ENCODE measurements at regions not wholly inside any gene's neighbourhood (a gene's known extent, or its start where the extent isn't known, plus 50 kb on each side); places are given as distances from the start of the nearest gene placed in this dataset.
A peak's percentile ranks its signal among the peaks of the same experiment; 100 is the strongest.

GRCh38 chr17:77475016-77475976 lies 334.5 kb downstream of the SEC14L1 start:
- Histone ChIP-seq H3K36me3 (ENCODE audit: control insufficient read depth, insufficient read depth, low read length) (no peaks in the 10 kb centered on the region), H3K27me3 (ENCODE audit: control insufficient read depth, insufficient read depth, low read length) (no peaks in the 10 kb centered on the region), H3K4me1 (ENCODE audit: control insufficient read depth, insufficient read depth, low read length) (peaks cover 76% of the 10 kb centered on the region), H3K4me3 (ENCODE audit: low read length) (no peak overlapping the region), H3K9me3 (ENCODE audit: control insufficient read depth, low read length) (no peaks in the 10 kb centered on the region), H3K9ac (ENCODE audit: low read length) (no peak overlapping the region)

DNA sequence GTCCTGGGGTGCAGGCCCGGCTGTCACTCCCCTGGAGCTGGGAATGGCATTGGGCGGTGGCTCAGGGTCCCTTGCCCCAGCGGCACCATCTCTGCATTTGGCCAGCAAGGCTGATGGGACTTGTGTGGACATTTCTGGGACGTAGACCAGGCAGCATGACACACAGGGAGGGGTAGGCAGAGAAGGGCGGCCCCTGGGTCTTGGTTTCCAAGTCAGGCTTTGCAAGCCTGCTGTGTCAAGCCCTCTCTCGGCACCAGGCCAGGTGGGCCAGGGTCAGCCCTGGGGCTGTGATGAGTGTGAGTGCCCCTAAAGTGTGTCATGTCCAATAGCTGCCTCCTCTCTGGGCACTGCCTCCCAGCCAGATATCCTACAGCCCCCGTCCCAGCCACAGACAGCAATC lies 335.2 kb downstream of the SEC14L1 start:
- no peaks in the 10 kb centered on the region for H3K36me3 ChIP-seq (ENCODE audit: control insufficient read depth, insufficient read depth, low read length)
- H3K4me3 ChIP-seq (ENCODE audit: low read length), result no peak overlapping the region
- H3K9ac ChIP-seq (ENCODE audit: low read length), result peak overlapping the region; percentile 17
- H3K4me1 ChIP-seq (ENCODE audit: control insufficient read depth, insufficient read depth, low read length), result peaks cover 69% of the 10 kb centered on the region
- H3K9me3 ChIP-seq (ENCODE audit: control insufficient read depth, low read length), result no peaks in the 10 kb centered on the region
- H3K27me3 ChIP-seq (ENCODE audit: control insufficient read depth, insufficient read depth, low read length), result no peaks in the 10 kb centered on the region

DNA sequence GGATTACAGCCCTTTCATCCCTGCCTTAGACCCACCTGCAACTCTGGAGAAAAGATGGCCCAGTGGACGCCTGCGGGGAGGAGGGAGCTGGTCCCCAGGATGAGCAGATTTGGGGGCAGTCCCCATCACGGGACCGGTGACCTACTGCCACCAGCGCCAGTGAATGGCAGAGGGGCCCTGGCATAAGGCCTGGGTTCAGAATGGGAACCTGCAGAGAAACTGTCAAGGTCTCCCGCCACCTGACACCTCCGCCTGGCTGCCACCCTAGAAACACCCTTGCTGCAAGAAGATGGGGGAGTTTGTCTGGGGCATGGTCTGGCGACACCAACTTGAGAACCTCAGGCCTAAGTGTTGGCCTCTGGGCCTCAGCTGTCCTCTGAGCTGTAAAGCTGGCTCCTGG lies 335.7 kb downstream of the SEC14L1 start:
- H3K4me1 ChIP-seq (ENCODE audit: control insufficient read depth, insufficient read depth, low read length), result peaks cover 64% of the 10 kb centered on the region

GRCh38 chr17:77476931-77477805 lies 336.4 kb downstream of the SEC14L1 start:
- Histone ChIP-seq H3K4me3 (ENCODE audit: low read length) (no peak overlapping the region), H3K36me3 (ENCODE audit: control insufficient read depth, insufficient read depth, low read length) (no peaks in the 10 kb centered on the region), H3K4me1 (ENCODE audit: control insufficient read depth, insufficient read depth, low read length) (peaks cover 57% of the 10 kb centered on the region), H3K27me3 (ENCODE audit: control insufficient read depth, insufficient read depth, low read length) (no peaks in the 10 kb centered on the region), H3K9me3 (ENCODE audit: control insufficient read depth, low read length) (no peaks in the 10 kb centered on the region), H3K9ac (ENCODE audit: low read length) (peak overlapping the region; percentile 11)

More for the DNA sequence above, 335.7 kb downstream of the SEC14L1 start:
- Histone ChIP-seq H3K9ac (ENCODE audit: low read length) (peak overlapping the region; percentile 17), H3K27me3 (ENCODE audit: control insufficient read depth, insufficient read depth, low read length) (no peaks in the 10 kb centered on the region), H3K9me3 (ENCODE audit: control insufficient read depth, low read length) (no peaks in the 10 kb centered on the region), H3K4me3 (ENCODE audit: low read length) (no peak overlapping the region), H3K36me3 (ENCODE audit: control insufficient read depth, insufficient read depth, low read length) (no peaks in the 10 kb centered on the region)

GRCh38 chr17:77478281-77478680 lies 337.5 kb downstream of the SEC14L1 start:
- Histone ChIP-seq H3K9ac (ENCODE audit: low read length) (no peak overlapping the region), H3K4me1 (ENCODE audit: control insufficient read depth, insufficient read depth, low read length) (peaks cover 46% of the 10 kb centered on the region), H3K36me3 (ENCODE audit: control insufficient read depth, insufficient read depth, low read length) (peaks cover under 1% of the 10 kb centered on the region), H3K4me3 (ENCODE audit: low read length) (no peak overlapping the region), H3K9me3 (ENCODE audit: control insufficient read depth, low read length) (no peaks in the 10 kb centered on the region), H3K27me3 (ENCODE audit: control insufficient read depth, insufficient read depth, low read length) (no peaks in the 10 kb centered on the region)

DNA sequence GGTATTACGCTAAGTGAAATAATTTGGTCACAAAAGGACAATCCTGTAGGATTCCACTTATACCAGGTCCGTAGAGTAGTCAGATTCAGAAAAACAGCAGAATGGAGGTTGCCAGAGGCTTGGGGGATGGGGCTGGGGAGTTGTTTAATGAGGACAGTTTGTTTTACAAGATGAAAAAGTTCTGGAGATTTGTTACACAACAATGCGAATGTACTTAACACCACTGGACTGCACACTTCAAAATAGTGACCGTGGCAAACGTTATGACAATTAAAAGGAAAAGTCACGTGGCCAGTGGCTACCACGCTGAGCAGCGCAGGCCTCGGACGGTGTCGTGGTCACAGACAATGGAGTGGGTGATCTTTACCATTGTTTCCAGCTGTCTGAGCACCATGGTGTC lies 338.1 kb downstream of the SEC14L1 start:
- no peak overlapping the region for H3K4me3 ChIP-seq (ENCODE audit: low read length)
- no peak overlapping the region for H3K9ac ChIP-seq (ENCODE audit: low read length)
- no peaks in the 10 kb centered on the region for H3K27me3 ChIP-seq (ENCODE audit: control insufficient read depth, insufficient read depth, low read length)
- peaks cover 4% of the 10 kb centered on the region for H3K36me3 ChIP-seq (ENCODE audit: control insufficient read depth, insufficient read depth, low read length)
- peaks cover 40% of the 10 kb centered on the region for H3K4me1 ChIP-seq (ENCODE audit: control insufficient read depth, insufficient read depth, low read length)
- H3K9me3 ChIP-seq (ENCODE audit: control insufficient read depth, low read length), result no peaks in the 10 kb centered on the region

DNA sequence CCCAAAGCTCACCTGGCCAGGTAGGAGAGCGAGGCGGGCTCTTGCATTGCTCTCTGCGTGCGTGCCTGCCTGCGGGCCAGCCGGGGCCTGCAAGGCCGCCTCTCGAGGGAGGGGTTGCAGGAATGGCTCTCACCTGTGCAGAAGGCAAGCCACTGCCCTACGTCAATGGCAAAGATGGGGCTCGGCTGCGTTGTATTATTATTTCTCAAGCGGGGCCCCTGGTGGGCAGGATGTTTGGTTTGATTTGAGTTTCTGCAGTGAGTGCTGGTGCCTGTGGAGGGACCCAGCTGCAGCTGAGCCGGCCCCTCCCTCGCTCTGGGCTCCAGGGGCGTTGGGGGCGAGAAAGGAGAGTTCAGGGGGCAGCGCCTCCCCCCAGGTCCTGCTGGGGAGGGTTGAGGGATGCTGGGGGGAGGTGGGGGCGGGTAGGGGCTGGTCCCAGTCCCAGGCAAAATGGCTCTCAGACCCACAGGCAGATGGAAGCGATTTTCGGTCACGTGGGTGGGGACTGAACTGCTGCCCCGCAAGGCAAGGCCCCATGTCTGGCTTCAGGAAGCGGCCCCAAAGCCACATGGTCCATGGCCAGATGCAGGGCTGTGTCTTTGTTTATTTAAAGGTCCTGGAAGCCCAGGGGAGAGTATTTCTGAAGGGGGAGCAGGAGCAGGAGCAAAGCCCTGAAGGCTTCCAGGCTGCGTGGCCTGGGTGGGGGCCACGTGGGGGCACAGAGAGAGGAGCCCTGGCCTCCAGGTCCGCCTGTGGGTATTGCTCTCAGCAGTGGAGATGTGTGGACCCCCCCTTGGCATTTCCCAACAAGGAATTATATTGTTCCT lies 338.8 kb downstream of the SEC14L1 start:
- Histone ChIP-seq H3K36me3 (ENCODE audit: control insufficient read depth, insufficient read depth, low read length) (peaks cover 4% of the 10 kb centered on the region), H3K4me1 (ENCODE audit: control insufficient read depth, insufficient read depth, low read length) (peaks cover 33% of the 10 kb centered on the region), H3K4me3 (ENCODE audit: low read length) (no peak overlapping the region), H3K9ac (ENCODE audit: low read length) (no peak overlapping the region), H3K9me3 (ENCODE audit: control insufficient read depth, low read length) (no peaks in the 10 kb centered on the region), H3K27me3 (ENCODE audit: control insufficient read depth, insufficient read depth, low read length) (no peaks in the 10 kb centered on the region)

DNA sequence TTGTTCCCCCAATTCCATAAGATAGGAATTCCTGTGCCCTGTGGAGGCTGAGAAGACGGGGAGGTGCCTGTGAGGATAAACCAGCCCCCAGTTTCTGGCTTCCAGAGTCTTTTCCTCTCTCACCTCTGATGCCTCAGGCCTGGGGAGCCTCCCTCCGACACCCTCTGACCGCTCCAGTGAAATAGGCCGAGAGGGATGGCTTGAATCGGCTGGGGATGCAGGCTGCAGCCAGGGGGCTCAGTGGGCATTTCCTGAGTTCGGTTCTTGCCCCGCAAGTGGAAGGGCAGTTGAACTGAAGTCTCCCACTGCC lies 339.4 kb downstream of the SEC14L1 start:
- Histone ChIP-seq H3K9ac (ENCODE audit: low read length) (no peak overlapping the region), H3K36me3 (ENCODE audit: control insufficient read depth, insufficient read depth, low read length) (peaks cover 4% of the 10 kb centered on the region), H3K9me3 (ENCODE audit: control insufficient read depth, low read length) (no peaks in the 10 kb centered on the region), H3K4me3 (ENCODE audit: low read length) (no peak overlapping the region), H3K4me1 (ENCODE audit: control insufficient read depth, insufficient read depth, low read length) (peaks cover 28% of the 10 kb centered on the region), H3K27me3 (ENCODE audit: control insufficient read depth, insufficient read depth, low read length) (no peaks in the 10 kb centered on the region)

- peaks cover 22% of the 10 kb centered on the region for H3K4me1 ChIP-seq (ENCODE audit: control insufficient read depth, insufficient read depth, low read length)
These were observed 339.9 kb downstream of the SEC14L1 start for GRCh38 chr17:77480509-77481215.

GRCh38 chr17:77481476-77482374 lies 341.0 kb downstream of the SEC14L1 start:
- peaks cover 4% of the 10 kb centered on the region for H3K36me3 ChIP-seq (ENCODE audit: control insufficient read depth, insufficient read depth, low read length)
- H3K27me3 ChIP-seq (ENCODE audit: control insufficient read depth, insufficient read depth, low read length), result no peaks in the 10 kb centered on the region
- no peak overlapping the region for H3K4me3 ChIP-seq (ENCODE audit: low read length)
- peak overlapping the region; percentile 8 for H3K9ac ChIP-seq (ENCODE audit: low read length)
- H3K4me1 ChIP-seq (ENCODE audit: control insufficient read depth, insufficient read depth, low read length), result peaks cover 13% of the 10 kb centered on the region
- H3K9me3 ChIP-seq (ENCODE audit: control insufficient read depth, low read length), result no peaks in the 10 kb centered on the region

More at GRCh38 chr17:77480509-77481215, 339.9 kb downstream of the SEC14L1 start:
- Histone ChIP-seq H3K27me3 (ENCODE audit: control insufficient read depth, insufficient read depth, low read length) (no peaks in the 10 kb centered on the region), H3K9ac (ENCODE audit: low read length) (no peak overlapping the region), H3K4me3 (ENCODE audit: low read length) (no peak overlapping the region), H3K9me3 (ENCODE audit: control insufficient read depth, low read length) (no peaks in the 10 kb centered on the region), H3K36me3 (ENCODE audit: control insufficient read depth, insufficient read depth, low read length) (peaks cover 4% of the 10 kb centered on the region)
